Superior temporal gyrus (tissue), 1 donor: ENCODE measurements at regions not wholly inside any gene's neighbourhood (a gene's known extent, or its start where the extent isn't known, plus 50 kb on each side); places are given as distances from the start of the nearest gene placed in this dataset.

ENCODE experiments used
- DNase-seq: peaks from one replicate; pipeline ENCODE4 v3.0.0-alpha.2; 2016; ENCODE audit errors: extremely low spot score

DNA sequence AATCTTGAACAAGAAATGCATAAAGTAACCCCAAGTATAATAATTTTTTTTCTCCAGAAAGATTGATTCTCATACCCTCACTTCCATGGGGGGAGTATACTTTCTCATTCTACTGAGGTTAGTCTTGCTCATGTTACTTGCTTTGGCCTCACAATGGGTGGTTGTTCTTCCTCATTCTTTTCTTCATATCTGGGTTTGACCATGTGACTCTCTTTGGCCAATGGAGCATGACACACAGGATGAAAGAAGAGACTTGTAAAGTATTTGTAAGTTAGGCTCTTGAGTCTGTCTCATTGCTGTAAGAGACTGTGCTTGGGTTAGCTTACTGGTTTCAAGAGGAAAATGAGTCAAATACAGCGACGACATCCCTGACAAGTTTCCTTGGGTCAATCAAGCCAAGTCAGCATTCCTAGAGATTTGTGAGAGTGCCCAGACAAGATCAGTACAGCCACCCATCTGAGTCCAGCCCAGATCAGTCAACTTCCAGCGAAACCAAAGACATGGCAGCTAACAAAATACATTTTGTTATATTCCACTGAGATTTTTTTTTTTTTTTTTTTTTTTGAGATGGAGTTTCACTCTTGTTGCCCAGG lies 970.2 kb downstream of the BCL11A start:
- DNase-seq, result no peak

DNA sequence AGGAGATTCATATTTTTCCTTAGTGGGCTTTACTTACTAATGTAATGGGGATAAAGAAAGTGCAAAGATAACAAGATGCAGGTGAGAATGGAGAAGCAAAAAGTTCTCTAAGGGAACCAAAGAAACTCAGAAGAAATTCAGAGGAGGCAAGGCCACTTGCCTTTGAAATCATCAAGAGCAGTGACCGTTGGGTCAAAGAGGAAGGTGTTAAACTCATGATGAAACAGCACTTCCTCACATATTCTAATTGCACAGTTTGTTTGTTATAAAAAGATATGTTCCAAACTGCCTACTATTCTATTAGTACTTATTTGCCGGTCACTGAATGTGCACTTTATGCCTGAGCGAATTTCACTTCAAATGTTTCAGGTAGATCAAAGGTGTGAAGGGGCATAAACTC lies 975.1 kb downstream of the BCL11A start:
- DNase-seq, result no peak

DNA sequence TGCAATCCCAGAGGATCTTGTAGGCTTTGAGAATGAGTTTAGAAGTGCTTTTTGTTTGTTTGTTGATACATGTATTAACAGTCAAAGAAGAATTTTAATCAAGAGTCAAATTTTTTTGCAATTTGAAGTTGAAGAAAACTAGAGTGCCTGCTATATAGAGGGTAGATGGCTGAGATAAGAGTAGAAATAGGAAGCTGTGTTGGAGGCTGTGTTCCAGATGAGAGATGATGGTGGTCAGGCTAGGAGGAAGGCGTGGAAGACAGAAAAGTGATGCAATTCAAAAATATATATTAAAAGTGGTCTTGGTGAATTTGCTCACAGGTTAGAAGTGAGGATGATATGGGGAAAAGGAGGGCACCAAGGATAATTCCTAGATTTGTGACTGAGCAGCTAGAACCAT lies 978.3 kb downstream of the BCL11A start:
- no peak for DNase-seq

DNA sequence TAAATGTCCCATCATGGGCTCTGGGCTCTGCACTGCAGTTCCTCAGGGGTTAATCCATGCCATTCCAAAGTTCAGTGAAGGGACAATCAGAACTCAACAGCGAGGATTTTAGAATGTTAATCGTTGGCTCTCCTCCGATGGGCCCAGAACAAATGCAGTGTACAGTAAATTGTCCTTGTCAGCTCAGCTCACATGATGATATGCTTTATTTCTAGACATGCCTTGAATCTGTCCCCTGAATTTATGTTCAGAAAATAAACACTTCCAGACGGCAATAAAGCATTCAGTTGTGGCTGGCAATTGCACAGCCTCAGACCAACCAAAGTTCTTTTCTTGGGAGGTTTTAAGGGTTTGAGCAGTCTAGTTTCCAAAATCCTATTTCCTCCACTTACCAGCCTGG lies 981.2 kb downstream of the BCL11A start:
- no peak for DNase-seq

DNA sequence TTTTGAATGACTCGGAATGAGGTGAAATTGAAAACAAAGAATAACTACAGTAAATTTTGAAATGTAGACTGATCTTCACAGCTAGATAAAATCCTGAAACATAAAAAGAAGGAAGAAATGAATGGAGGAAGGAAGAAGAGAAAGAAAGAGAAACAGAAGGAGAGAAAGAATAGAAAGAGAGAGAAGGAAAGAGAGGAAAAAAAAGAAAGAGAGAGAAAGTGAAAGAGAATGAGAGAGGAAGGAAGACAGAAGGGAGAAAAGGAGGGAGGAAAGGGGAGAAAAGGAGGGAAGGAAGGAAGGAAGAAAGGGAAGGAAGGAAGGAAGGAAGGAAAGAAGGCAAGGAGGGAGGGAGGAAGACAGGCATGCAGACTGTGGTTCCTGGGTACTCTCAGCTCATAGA lies 982.6 kb downstream of the BCL11A start:
- no peak for DNase-seq

DNA sequence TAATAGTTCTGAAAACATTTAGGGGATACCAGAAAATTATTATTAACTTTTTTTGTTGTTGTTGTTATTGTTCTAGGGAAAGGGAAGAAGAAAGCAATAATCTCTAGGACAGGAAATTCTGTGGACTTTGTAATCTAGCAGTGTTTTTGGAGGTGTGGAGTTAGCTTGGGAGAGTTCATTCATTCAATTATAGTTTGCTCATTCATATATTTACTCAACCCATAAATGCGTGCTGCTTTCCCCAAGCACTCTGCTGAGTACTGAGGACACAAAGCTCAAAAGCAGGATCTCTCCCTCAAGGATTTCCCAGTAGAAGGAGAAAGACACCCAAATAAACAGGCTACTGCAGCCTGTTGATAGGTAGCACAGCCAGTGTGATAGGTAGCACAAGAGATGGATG lies 984.3 kb downstream of the BCL11A start:
- no peak for DNase-seq

DNA sequence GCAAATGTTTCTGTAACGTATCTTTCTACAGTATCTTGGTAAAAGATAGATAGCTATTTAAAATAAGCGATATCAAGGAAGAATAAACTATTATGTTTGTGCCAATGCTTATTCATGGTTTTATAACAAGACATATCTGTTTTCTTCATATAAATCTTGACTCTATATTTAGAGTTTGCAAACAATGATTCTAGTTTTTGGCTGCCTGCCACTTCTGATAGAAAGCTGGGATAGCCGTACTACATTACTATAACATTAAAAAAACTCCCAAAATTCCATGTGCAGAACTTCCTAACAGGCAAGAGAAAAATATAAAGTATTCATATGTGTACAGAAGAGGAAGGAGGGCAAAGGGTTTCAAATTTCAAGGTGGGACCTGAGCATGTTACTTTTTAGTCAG lies 985.0 kb downstream of the BCL11A start:
- DNase-seq, result no peak

DNA sequence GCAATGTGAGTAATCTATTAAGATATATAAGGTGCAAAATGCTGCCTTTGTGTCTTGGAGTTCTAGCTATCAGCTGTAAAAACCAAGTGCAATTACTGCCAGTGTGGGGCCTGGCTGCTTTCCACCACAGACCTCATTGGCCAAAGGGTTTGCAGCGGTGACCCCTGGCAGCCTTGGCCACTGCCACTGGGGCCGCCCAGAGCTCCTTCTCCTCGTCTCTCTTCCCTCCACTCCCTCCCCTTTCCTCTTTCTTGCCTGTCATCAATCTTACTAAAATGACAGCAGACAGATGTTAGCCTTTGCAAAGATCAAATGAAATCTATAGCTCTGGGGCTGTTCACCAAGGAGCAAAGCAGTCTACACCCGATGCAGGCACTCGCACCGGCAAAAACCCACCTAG lies 986.3 kb downstream of the BCL11A start:
- DNase-seq, result no peak

DNA sequence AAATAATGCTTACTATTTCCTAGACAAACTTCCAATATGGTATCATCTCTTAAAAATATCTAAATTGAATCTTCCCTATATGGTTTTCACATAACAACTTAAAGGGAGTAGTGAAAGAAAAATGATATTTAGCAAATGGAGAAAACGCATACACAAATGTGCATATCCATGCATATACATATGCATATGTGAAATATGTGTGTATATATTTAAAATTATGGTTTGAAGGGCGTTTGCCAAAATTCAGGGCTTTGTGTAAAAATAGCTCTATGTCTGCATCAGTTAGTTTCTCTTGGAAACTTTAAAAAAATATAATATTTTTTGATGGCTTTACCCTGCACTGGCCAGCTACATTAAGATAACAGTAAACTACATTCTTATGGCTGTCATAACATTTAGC lies 986.7 kb downstream of the BCL11A start:
- no peak for DNase-seq

DNA sequence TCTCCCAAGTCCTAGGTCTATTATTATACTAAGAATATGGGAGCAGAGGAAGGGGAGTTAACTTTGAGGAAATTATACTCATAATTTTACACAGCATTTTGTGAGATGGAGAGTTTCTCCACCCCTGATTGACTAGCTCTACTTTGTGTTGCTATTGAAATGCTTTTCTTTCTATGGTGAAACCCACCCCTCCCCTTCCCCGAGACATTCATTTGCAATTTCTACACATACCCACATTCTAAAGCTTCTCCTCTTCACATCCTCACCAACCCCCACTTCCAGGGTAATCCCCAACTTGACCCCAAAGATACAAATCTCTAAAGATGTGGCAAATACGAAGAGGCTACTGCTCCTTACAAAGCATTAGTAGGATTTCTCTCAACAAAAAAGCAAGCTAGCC lies 992.2 kb downstream of the BCL11A start:
- DNase-seq, result no peak

DNA sequence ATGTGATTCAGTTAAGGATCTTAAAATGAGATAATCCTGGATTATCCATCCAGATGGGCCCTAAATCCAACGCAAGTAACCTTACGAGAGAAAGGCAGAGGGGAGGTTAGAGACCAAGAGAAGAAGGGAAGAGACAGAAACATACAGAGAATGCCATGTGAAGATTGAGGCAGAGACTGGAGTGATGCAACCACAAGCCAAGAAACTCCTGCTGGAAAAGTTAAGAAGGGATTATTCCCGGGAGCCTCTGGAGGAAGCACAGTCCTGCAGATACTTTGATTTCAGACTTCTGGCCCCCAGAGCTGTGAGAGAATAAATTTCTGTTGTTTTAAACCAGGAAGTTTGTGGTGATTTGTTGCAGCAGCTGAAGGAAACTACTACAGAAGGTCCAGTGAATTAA lies 992.7 kb downstream of the BCL11A start:
- no peak for DNase-seq

DNA sequence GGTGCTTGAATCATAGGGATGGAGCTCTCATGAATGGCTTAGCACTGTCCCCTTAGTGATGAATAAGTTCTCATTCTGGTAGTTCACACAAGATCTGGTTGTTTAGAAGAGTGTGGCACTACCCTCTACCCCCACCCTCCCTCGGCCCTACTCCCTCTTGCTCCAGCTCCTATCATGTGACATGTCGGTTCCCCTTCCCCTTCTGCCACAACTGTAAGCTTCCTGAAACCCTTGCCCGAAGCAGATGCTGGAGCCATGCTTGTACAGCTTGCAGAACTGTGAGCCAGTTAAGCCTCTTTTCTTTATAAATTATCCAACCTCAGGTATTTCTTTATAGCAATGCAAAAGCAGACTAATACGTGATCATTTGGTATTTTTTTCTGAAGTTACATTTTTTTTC lies 1012.6 kb downstream of the BCL11A start:
- no peak for DNase-seq

DNA sequence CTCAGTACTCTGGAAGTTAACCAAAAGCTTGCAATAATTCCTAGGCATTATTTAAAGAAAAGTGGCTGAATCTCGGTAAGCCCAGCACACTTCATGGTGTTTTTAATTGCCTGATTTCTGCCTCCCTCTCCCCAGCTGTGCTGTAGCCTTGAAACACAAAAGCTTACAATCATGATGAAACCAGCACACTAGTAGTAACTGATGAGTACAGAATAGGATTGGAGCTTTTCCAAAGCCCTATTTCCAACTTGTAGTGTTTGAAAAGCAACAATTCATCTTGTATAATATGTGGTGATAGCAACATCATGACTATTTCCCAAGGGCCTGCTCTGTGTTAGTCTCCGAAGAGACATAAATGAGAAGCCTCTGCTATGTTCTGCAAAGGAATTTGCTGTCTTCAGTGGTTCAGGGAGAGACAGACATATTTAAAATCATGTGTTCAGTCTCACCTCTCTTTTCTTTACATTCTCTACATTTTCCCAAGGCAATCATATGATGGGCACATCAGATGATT lies 1015.0 kb downstream of the BCL11A start:
- no peak for DNase-seq

DNA sequence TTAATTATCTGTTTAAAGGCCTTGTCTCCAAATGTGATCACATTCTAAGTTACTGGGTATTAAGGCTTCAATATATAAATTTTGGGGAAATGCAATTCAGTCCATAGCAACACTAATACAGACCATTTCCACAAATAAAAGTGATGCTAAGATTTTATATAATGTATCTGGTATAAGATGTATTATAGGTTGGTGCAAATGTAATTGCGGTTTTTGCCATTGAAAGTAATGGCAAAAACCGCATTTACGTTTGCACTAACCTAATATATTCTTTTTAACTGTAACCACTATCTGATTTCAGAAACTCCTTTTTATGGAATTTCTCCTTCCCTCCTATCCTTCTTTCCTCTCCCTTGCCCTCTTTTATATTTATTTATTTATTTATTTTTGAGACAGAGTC lies 1020.6 kb downstream of the BCL11A start:
- no peak for DNase-seq

DNA sequence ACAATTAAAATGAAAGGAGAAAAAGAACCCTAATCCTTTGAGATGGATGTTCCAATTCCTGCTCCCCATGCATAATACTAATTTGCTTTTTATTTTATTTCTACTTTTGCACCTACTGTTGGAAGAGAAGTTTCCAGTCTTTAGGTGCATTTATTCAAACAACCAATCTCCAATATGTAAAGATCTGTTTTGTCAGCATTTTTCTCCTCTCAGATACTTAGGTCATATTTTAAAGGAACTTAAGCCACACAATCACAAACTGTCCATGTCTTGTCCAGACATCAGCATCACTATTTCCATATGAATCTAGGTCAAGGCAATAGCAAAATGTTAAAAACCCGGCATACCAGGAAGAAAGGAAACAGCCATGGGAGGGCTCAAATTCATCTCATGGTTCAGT lies 1023.2 kb downstream of the BCL11A start:
- no peak for DNase-seq

DNA sequence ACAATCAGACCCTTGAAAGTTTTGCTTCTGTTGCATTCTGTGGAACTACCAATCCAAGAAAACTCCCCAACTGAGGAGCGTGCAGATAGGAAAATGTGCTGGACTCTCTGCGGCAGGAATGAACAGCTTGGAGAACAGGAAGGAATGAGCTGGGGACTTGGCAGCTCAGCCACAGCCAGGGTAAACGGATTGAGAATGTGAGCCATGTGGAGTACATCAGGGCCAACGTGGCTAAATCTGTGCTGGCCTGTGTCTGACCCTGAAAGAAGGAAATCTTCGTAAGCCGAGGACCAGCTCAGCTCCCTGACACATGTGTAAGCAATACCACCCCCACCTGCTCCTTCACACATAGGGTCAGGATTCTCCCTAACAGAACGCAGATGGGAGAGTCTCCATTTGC lies 1023.7 kb downstream of the BCL11A start:
- no peak for DNase-seq

DNA sequence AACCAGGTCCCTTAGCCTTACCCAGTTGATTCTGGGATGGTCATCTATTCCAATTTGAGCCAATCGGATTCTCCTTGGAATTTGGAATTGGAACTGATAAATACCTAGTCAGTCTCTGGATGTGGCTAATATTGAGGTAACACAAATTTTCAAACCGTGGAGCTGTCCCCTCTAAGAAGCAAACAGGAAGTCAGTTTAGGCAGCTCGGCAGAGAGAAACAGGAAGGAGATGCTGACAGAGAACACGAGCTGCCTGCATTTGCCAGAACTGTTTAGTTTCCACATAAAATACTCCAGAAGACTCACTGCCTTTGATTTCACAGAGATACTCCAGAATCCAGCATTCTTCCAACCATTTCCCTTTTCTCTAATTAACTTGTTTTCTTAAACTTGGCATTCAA lies 1024.9 kb downstream of the BCL11A start:
- DNase-seq, result no peak

DNA sequence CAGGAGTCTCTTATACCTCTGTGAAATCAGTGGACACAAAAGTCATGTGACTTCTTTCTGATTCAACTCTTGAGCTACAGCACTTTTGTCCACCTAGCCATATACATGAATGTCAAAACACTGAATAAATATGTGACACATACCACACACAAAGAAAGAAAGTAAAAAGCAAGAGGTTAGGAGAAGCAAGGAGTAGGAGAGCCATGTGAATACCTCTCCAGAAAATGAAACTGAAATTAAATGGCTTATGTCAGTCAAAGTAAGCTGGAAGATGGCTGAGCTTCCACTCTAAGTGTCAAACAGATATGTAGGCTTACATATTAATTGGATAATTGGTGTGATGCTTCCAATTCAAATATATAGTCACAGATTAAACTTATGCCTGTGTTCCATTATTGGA lies 1050.5 kb downstream of the BCL11A start:
- DNase-seq, result no peak

DNA sequence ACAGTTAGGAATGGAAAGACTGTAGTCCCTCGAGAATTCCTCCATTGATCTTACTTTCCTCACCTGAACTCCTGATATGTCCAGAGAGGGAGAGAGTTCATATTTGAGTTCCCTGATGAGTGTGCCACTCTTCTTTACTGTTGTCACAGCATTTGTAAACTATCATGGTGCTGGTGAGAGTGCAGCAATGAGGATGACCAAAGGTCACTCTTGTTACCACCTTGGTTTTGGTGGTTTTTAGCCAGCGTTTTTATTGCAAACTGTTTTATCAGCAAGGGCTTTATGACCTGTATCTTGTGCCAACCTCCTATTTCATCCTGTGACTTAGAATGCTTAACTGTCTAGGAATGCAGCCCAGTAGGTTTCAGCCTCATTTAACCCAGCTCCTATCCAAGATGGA lies 1062.5 kb downstream of the BCL11A start:
- no peak for DNase-seq

DNA sequence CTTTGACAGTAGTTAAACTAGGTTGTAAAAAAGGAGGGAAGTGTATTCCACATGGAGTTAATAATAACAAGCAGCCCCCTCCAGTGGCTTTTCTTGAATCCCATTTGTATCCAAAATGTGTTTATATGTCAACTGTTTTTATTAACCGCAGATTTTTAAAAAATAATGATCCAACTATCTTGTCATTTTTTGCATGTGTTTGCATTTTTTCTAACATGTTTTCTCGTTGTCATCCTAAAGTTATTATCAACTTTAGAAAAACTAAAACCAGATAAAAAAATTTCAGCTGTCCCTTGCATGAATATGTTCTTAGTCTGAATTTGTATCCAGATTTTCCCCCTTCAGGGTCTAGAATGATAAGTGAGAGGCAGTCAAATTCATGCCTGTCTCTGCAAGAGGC lies 1063.3 kb downstream of the BCL11A start:
- DNase-seq, result no peak

DNA sequence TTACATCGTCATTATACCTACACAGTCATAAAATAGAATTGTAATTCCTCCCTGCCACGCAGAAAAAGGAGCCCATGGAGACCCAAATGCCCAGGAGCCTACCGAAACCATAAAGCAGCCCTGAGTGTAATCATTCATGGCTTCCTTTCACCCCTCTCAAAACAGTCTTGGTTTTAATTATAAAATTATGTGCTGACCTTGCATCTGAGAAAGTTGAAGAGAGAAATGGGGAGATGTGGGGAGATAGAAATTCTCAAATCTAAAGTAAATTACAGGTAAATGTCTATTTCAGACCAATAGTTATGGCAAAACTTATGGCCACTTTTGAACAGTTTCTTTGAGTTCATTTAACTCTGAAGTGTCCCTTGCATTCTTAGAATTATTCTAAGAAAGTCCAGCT lies 1068.8 kb downstream of the BCL11A start:
- DNase-seq, result no peak

DNA sequence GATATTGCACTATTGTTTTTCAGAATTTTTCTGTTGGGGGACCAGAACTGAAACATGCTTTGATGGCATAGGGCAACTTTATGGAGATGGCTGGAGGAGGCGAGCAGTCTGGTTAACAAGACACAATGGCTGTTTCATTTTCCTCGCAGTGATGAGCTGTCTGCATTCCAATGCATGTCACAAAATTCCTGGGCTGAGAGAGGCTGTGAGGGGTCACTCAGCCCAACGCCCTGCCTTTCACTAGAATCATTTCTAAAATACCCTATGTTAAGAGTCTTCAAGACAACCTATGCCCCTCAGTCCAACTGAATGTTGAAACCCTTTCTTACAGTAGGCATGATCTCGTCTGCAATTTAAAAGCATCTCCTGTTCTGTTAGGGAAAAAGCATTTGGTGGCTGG lies 1090.0 kb downstream of the BCL11A start:
- DNase-seq, result no peak

DNA sequence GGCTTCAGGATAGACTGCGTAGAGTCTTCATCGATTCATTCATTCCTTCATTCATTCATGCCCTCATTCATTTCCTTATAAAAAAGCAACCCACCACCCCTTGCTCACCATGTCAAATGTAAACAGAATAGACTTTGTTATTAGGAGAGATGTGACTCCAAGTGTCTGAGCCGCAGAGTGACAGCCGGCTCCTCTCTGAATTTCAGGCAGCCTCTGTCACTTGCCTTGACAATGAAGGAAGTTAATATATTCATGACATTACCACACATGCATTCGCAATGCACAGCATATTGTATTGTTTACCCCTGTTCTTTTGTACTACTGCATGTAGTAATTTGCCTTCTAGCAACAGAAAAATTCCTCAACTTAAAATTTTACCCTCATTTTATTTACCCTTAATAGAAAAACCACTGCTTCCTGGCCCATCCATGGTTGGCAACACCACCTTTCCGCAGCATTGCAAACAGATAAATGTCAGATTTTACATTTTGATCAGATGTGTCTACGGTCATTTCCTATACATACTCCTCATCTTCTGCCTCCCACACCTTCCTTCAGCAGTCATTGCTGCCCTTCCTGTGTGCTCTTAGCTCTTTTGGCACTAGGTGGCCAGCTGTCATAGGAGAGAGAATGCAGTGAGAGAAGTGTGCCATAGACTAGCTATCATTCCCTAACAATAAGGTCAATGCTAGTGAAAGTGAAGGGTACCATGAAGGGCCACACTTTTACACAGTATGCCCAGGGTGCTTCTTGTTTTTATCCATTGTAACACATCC lies 1090.8 kb downstream of the BCL11A start:
- DNase-seq, result no peak

DNA sequence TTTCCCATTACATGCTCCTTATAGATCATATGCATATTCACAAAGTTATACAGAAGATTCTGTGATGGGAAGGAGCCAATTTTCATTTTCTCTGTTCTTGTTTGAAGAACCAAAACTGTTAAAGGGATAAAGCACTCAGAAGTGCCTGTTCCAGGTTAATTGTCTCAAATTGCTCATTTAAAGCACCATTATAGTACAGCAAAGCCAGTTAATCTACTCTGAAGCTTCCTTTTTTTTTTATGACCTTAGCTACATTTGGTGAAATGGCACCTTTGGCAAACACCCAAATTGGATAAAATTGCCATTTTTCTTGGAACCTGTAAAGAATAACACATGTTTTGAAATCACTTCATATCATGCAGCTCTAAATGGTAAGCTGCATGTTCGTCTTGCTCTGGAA lies 1092.3 kb downstream of the BCL11A start:
- DNase-seq, result no peak
